GM06990 (cell line): ENCODE measurements at regions not wholly inside any gene's neighbourhood (a gene's known extent, or its start where the extent isn't known, plus 50 kb on each side); places are given as distances from the start of the nearest gene placed in this dataset.

Source experiments
- DNase-seq: peaks from one replicate; pipeline ENCODE4 v3.0.0-alpha.2; 2011; ENCODE audit not compliant: insufficient read length; ENCODE audit errors: extremely low read depth
- H3K27me3 ChIP-seq: replicated peaks from 2 replicates; pipeline ENCODE4 v1.6.0; 2011; ENCODE audit warnings: low read length; ENCODE audit not compliant: control insufficient read depth, insufficient read depth
- H3K36me3 ChIP-seq: 2 replicates; pipeline ENCODE4 v1.5.1; 2011; ENCODE audit warnings: low read length; ENCODE audit not compliant: control insufficient read depth, insufficient read depth
- H3K4me3 ChIP-seq: replicated peaks from 2 replicates; pipeline ENCODE4 v1.5.1; 2011; ENCODE audit warnings: low read depth, mild to moderate bottlenecking, control low read depth, low read length
- CTCF ChIP-seq: IDR thresholded peaks from 2 replicates; pipeline ENCODE4 v1.5.1; 2011; ENCODE audit warnings: low read length, control low read depth, mild to moderate bottlenecking, inconsistent platforms; ENCODE audit not compliant: insufficient read depth, poor library complexity, severe bottlenecking

GRCh38 chr6:149166747-149167146 is 150.8 kb upstream of the TAB2 start:
- DNase-seq = no peak
- Histone ChIP-seq H3K36me3 (no peaks in the 10 kb centered on the region), H3K4me3 (no peak overlapping the region), H3K27me3 (no peaks in the 10 kb centered on the region)
- TF ChIP-seq CTCF = no peak

- Histone ChIP-seq H3K4me3 (no peak overlapping the region), H3K27me3 (no peaks in the 10 kb centered on the region), H3K36me3 (no peaks in the 10 kb centered on the region)
- DNase-seq = no peak
- no peak for TF ChIP-seq CTCF
Observed at GRCh38 chr6:149168968-149169367, 148.5 kb upstream of the TAB2 start.

GRCh38 chr6:149169761-149170511 is 147.6 kb upstream of the TAB2 start:
- TF ChIP-seq CTCF = no peak
- no peaks in the 10 kb centered on the region for H3K27me3 ChIP-seq
- H3K4me3 ChIP-seq = no peak overlapping the region
- DNase-seq = no peak
- no peaks in the 10 kb centered on the region for H3K36me3 ChIP-seq

GRCh38 chr6:149170564-149171452 is 146.7 kb upstream of the TAB2 start:
- no peak for TF ChIP-seq CTCF
- Histone ChIP-seq H3K36me3 (no peaks in the 10 kb centered on the region), H3K4me3 (no peak overlapping the region), H3K27me3 (no peaks in the 10 kb centered on the region)
- DNase-seq = no peak

GRCh38 chr6:149173222-149173621 is 144.3 kb upstream of the TAB2 start:
- DNase-seq = no peak
- Histone ChIP-seq H3K4me3 (no peak overlapping the region), H3K27me3 (no peaks in the 10 kb centered on the region), H3K36me3 (no peaks in the 10 kb centered on the region)
- TF ChIP-seq CTCF = no peak
